Activated CD4-positive, alpha-beta T cell treated with anti-CD3 and anti-CD28 coated beads, Interleukin-2, amount 50 U/mL, for 24 hours (primary cell): ENCODE measurements at regions not wholly inside any gene's neighbourhood (a gene's known extent, or its start where the extent isn't known, plus 50 kb on each side); places are given as distances from the start of the nearest gene placed in this dataset.
"Not testable (repeated sequence)": the region's sequence is repeated elsewhere in the genome, so short reads cannot be mapped to it uniquely, and the experiment has no call there.

Experiments
- DNase-seq, 2 donors: peaks; one replicate each; pipeline ENCODE4 v3.0.0-alpha.2; 2020; ENCODE audit warnings: low read depth in 1 of 2, low spot score in 1 of 2

GRCh38 chr10:45243261-45243660 lies 72.1 kb downstream of the OR13A1 start:
- no peak for DNase-seq

DNA sequence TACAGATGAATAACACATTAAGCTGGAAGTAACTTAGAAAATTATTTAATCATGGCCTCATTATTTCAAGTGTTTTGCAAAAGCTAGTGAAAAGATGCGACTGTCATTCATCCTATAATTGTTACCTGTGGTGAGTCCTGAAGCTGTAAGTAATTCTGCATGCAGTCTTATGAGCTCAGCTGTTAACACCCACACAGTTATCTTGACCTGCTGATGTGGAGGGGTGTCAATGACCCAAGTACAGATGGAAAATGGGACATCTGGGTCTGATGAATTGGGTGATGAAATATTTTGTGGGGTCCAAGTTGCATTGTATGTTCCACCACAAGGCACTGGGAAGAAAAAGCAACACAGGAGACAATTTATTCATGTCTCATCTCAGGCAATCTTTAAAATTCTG lies 68.9 kb downstream of the OR13A1 start:
- DNase-seq: no peak

DNA sequence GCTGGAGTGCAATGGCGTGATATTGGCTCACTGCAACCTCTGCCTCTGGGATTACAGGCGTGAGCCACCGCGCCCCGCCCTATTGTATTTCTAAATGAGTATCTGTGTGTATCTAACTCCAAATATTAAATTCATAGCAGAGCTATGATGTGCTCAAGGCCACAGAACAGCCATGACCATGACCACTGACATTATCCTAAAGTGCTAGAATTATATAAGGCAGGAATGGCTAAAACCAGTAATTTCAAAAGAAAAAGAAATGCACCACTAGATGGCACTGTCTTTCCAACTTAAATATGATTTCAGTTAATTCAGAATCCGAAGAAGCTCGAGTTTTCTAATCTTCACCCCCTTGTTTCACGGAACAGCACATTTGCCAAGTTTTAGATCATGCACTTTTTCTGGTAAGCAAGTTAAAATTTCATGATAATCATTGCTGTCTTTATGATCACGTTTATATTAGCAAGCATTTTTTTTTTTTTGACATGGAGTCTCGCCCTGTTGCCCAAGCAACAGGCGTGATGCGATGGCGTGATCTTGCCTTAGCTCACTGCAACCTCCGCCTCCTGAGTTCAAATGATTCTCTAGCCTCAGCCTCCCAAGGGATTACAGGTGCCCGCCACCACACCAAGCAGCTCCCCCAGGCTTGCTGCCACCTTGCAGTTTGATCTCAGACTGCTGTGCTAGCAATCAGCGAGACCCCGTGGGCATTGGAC lies 65.3 kb downstream of the OR13A1 start:
- peak in 1 of 2 donors; percentile 12 for DNase-seq

DNA sequence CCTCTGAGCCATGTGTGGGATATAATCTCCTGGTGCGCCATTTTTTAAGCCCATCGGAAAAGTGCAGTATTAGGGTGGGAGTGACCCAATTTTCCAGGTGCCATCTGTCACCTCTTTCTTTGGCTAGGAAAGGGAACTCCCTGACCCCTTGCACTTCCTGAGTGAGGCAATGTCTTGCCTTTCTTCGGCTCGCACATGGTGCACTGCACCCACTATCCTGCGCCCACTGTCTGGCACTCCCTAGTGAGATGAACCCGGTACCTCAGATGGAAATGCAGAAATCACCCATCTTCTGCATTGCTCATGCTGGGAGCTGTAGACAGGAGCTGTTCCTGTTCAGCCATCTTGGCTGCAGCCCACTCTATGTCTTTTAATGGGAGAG lies 64.7 kb downstream of the OR13A1 start:
- DNase-seq: not testable (repeated sequence)
